Fibroblast of skin of right quadriceps (primary cell): ENCODE measurements at regions not wholly inside any gene's neighbourhood (a gene's known extent, or its start where the extent isn't known, plus 50 kb on each side); places are given as distances from the start of the nearest gene placed in this dataset.

Experiments used
- DNase-seq: peaks from one replicate; pipeline ENCODE4 v3.0.0-alpha.2; 2013

GRCh38 chr4:32207456-32207855 is 1487.3 kb downstream of the PCDH7 start:
- no peak for DNase-seq

- DNase-seq: no peak
Measured at GRCh38 chr4:32215277-32215676, 1495.1 kb downstream of the PCDH7 start.

- no peak for DNase-seq
Measured at GRCh38 chr4:32216502-32216901, 1496.3 kb downstream of the PCDH7 start.

- DNase-seq: no peak
Measured at GRCh38 chr4:32219306-32220075, 1499.3 kb downstream of the PCDH7 start.

- DNase-seq: no peak
Measured at GRCh38 chr4:32226204-32226603, 1506.0 kb downstream of the PCDH7 start.

GRCh38 chr4:32226733-32227132 is 1506.6 kb downstream of the PCDH7 start:
- DNase-seq: no peak

GRCh38 chr4:32243926-32244325 is 1523.8 kb downstream of the PCDH7 start:
- DNase-seq: no peak

- no peak for DNase-seq
Measured at GRCh38 chr4:32249040-32249439, 1528.9 kb downstream of the PCDH7 start.

- no peak for DNase-seq
Measured at GRCh38 chr4:32251126-32251525, 1531.0 kb downstream of the PCDH7 start.

- DNase-seq: no peak
Measured at GRCh38 chr4:32251926-32252325, 1531.8 kb downstream of the PCDH7 start.

GRCh38 chr4:32254216-32254615 is 1534.0 kb downstream of the PCDH7 start:
- DNase-seq: no peak

- no peak for DNase-seq
Measured at GRCh38 chr4:32258986-32259385, 1538.8 kb downstream of the PCDH7 start.

- no peak for DNase-seq
Measured at GRCh38 chr4:32261196-32261595, 1541.0 kb downstream of the PCDH7 start.

- DNase-seq: no peak
Measured at GRCh38 chr4:32268863-32269262, 1548.7 kb downstream of the PCDH7 start.

- DNase-seq: no peak
Measured at GRCh38 chr4:32290102-32290501, 1569.9 kb downstream of the PCDH7 start.

- no peak for DNase-seq
Measured at GRCh38 chr4:32318926-32319325, 1598.8 kb downstream of the PCDH7 start.

- DNase-seq: no peak
Measured at GRCh38 chr4:32321421-32321820, 1601.3 kb downstream of the PCDH7 start.

- DNase-seq: no peak
Measured at GRCh38 chr4:32334759-32335158, 1614.6 kb downstream of the PCDH7 start.

- DNase-seq: no peak
Measured at GRCh38 chr4:32337403-32337802, 1617.2 kb downstream of the PCDH7 start.

- DNase-seq: no peak
Measured at GRCh38 chr4:32340591-32340990, 1620.4 kb downstream of the PCDH7 start.

- DNase-seq: no peak
Measured at GRCh38 chr4:32341342-32341741, 1621.2 kb downstream of the PCDH7 start.

GRCh38 chr4:32342054-32342453 is 1621.9 kb downstream of the PCDH7 start:
- DNase-seq: no peak

GRCh38 chr4:32349026-32349425 is 1628.9 kb downstream of the PCDH7 start:
- DNase-seq: no peak

- DNase-seq: no peak
Measured at GRCh38 chr4:32374206-32374605, 1654.0 kb downstream of the PCDH7 start.

GRCh38 chr4:32393806-32394205 is 1673.6 kb downstream of the PCDH7 start:
- no peak for DNase-seq
